ENCODE measurements at regions not wholly inside any gene's neighbourhood (a gene's known extent, or its start where the extent isn't known, plus 50 kb on each side); places are given as distances from the start of the nearest gene placed in this dataset.

DNA sequence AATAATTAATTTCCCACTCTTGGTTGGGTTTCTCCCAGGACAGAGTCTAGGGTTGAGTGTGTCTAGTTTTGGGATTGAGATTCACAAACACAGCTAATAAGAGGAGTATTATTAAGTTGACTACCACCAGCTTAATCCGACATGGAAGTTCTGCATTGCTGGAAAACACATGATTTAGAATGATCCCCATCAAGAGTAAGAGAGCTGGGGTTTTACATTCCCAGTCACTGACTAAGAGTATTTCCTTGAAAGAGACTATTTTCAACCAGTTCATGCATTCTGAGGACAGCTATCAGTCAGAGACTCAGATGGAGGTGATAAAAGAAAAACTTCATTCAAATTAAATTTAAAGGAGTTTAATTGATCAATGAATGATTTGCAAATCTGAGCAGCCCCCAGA lies 334.6 kb upstream of the LRATD1 start:
- TF ChIP-seq CTCF (IDR thresholded peaks at IDR 0.05) (no peak), MAX (CRISPR knock-in tag; IDR thresholded peaks at IDR 0.05) (no peak), JUN (CRISPR knock-in tag; IDR thresholded peaks at IDR 0.05) (no peak), PREB (CRISPR knock-in tag; IDR thresholded peaks at IDR 0.05; ENCODE audit: borderline replicate concordance) (no peak), SMAD3 (CRISPR knock-in tag; IDR thresholded peaks at IDR 0.05; ENCODE audit: borderline replicate concordance) (no peak), ZBTB43 (CRISPR knock-in tag; IDR thresholded peaks at IDR 0.05) (no peak), SMAD4 (CRISPR knock-in tag; IDR thresholded peaks at IDR 0.05) (no peak), GABPB1 (CRISPR knock-in tag; IDR thresholded peaks at IDR 0.05) (no peak), TP53 (CRISPR knock-in tag; IDR thresholded peaks at IDR 0.05) (no peak), ETV6 (CRISPR knock-in tag; IDR thresholded peaks at IDR 0.05) (no peak)
- TF ChIP-seq, protein P1, sequence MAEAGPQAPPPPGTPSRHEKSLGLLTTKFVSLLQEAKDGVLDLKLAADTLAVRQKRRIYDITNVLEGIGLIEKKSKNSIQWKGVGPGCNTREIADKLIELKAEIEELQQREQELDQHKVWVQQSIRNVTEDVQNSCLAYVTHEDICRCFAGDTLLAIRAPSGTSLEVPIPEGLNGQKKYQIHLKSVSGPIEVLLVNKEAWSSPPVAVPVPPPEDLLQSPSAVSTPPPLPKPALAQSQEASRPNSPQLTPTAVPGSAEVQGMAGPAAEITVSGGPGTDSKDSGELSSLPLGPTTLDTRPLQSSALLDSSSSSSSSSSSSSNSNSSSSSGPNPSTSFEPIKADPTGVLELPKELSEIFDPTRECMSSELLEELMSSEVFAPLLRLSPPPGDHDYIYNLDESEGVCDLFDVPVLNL (CRISPR knock-in tag; IDR thresholded peaks at IDR 0.05; ENCODE audit: borderline replicate concordance, low read depth), result no peak
- TF ChIP-seq, protein P2, sequence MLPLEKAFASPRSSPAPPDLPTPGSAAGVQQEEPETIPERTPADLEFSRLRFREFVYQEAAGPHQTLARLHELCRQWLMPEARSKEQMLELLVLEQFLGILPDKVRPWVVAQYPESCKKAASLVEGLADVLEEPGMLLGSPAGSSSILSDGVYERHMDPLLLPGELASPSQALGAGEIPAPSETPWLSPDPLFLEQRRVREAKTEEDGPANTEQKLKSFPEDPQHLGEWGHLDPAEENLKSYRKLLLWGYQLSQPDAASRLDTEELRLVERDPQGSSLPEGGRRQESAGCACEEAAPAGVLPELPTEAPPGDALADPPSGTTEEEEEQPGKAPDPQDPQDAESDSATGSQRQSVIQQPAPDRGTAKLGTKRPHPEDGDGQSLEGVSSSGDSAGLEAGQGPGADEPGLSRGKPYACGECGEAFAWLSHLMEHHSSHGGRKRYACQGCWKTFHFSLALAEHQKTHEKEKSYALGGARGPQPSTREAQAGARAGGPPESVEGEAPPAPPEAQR (CRISPR knock-in tag; IDR thresholded peaks at IDR 0.05), result no peak
- TF ChIP-seq, protein P3, sequence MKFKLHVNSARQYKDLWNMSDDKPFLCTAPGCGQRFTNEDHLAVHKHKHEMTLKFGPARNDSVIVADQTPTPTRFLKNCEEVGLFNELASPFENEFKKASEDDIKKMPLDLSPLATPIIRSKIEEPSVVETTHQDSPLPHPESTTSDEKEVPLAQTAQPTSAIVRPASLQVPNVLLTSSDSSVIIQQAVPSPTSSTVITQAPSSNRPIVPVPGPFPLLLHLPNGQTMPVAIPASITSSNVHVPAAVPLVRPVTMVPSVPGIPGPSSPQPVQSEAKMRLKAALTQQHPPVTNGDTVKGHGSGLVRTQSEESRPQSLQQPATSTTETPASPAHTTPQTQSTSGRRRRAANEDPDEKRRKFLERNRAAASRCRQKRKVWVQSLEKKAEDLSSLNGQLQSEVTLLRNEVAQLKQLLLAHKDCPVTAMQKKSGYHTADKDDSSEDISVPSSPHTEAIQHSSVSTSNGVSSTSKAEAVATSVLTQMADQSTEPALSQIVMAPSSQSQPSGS (CRISPR knock-in tag; IDR thresholded peaks at IDR 0.05; ENCODE audit: borderline replicate concordance, low read depth), result no peak

All from WTC11 (cell line).